ENCODE measurements at regions not wholly inside any gene's neighbourhood (a gene's known extent, or its start where the extent isn't known, plus 50 kb on each side); places are given as distances from the start of the nearest gene placed in this dataset.

GRCh38 chr12:45655186-45655585, 74.3 kb upstream of the ARID2 start:
- H4K20me1 ChIP-seq (ENCODE audit: insufficient read depth), result no peaks in the 10 kb centered on the region
- H3K27me3 ChIP-seq (ENCODE audit: insufficient read depth, low read depth), result no peaks in the 10 kb centered on the region
- no peaks in the 10 kb centered on the region for H3K36me3 ChIP-seq (ENCODE audit: insufficient read depth)
- no peak for TF ChIP-seq CTCF (conservative IDR thresholded peaks at IDR 0.05; ENCODE audit: low read depth, low read length)
- no peak overlapping the region for H3K9ac ChIP-seq
- H3K79me2 ChIP-seq (ENCODE audit: insufficient read depth, low read depth), result no peaks in the 10 kb centered on the region
- no peak overlapping the region for H2AFZ ChIP-seq (ENCODE audit: low read depth)
- no peaks in the 10 kb centered on the region for H3K4me1 ChIP-seq (ENCODE audit: low read depth, poor library complexity, severe bottlenecking)
- H3K27ac ChIP-seq, result no peak overlapping the region
- H3K4me3 ChIP-seq (IDR thresholded peaks at IDR 0.05; ENCODE audit: insufficient read depth, low read depth, low read length), result no peak overlapping the region
- no peak overlapping the region for H3K4me2 ChIP-seq

GRCh38 chr12:45655743-45656142, 73.8 kb upstream of the ARID2 start:
- no peaks in the 10 kb centered on the region for H3K79me2 ChIP-seq (ENCODE audit: insufficient read depth, low read depth)
- H3K36me3 ChIP-seq (ENCODE audit: insufficient read depth), result no peaks in the 10 kb centered on the region
- H3K4me1 ChIP-seq (ENCODE audit: low read depth, poor library complexity, severe bottlenecking), result no peaks in the 10 kb centered on the region
- no peaks in the 10 kb centered on the region for H3K27me3 ChIP-seq (ENCODE audit: insufficient read depth, low read depth)
- no peak overlapping the region for H2AFZ ChIP-seq (ENCODE audit: low read depth)
- H3K27ac ChIP-seq, result no peak overlapping the region
- no peak overlapping the region for H3K4me3 ChIP-seq (IDR thresholded peaks at IDR 0.05; ENCODE audit: insufficient read depth, low read depth, low read length)
- H3K9ac ChIP-seq, result no peak overlapping the region
- no peak for TF ChIP-seq CTCF (conservative IDR thresholded peaks at IDR 0.05; ENCODE audit: low read depth, low read length)
- H4K20me1 ChIP-seq (ENCODE audit: insufficient read depth), result no peaks in the 10 kb centered on the region
- no peak overlapping the region for H3K4me2 ChIP-seq

- no peak overlapping the region for H3K9ac ChIP-seq
- no peak for TF ChIP-seq CTCF (conservative IDR thresholded peaks at IDR 0.05; ENCODE audit: low read depth, low read length)
- H3K27me3 ChIP-seq (ENCODE audit: insufficient read depth, low read depth), result no peaks in the 10 kb centered on the region; the same call in 1 of the 2 replicates
- no peaks in the 10 kb centered on the region for H4K20me1 ChIP-seq (ENCODE audit: insufficient read depth)
- no peak overlapping the region for H3K27ac ChIP-seq
- H3K36me3 ChIP-seq (ENCODE audit: insufficient read depth), result no peaks in the 10 kb centered on the region
- no peaks in the 10 kb centered on the region for H3K79me2 ChIP-seq (ENCODE audit: insufficient read depth, low read depth)
- no peaks in the 10 kb centered on the region for H3K4me1 ChIP-seq (ENCODE audit: low read depth, poor library complexity, severe bottlenecking)
- H3K4me3 ChIP-seq (IDR thresholded peaks at IDR 0.05; ENCODE audit: insufficient read depth, low read depth, low read length), result no peak overlapping the region
- H3K4me2 ChIP-seq, result no peak overlapping the region
- no peak overlapping the region for H2AFZ ChIP-seq (ENCODE audit: low read depth)
Measured at GRCh38 chr12:45658020-45658419, 71.5 kb upstream of the ARID2 start.

GRCh38 chr12:45660330-45660729, 69.2 kb upstream of the ARID2 start:
- H3K4me1 ChIP-seq (ENCODE audit: low read depth, poor library complexity, severe bottlenecking), result no peaks in the 10 kb centered on the region
- no peak for TF ChIP-seq CTCF (conservative IDR thresholded peaks at IDR 0.05; ENCODE audit: low read depth, low read length)
- no peak overlapping the region for H3K27ac ChIP-seq
- H3K4me3 ChIP-seq (IDR thresholded peaks at IDR 0.05; ENCODE audit: insufficient read depth, low read depth, low read length), result no peak overlapping the region
- H4K20me1 ChIP-seq (ENCODE audit: insufficient read depth), result no peaks in the 10 kb centered on the region
- no peak overlapping the region for H3K4me2 ChIP-seq
- H3K36me3 ChIP-seq (ENCODE audit: insufficient read depth), result no peaks in the 10 kb centered on the region
- H2AFZ ChIP-seq (ENCODE audit: low read depth), result no peak overlapping the region
- H3K27me3 ChIP-seq (ENCODE audit: insufficient read depth, low read depth), result no peaks in the 10 kb centered on the region; the same call in 1 of the 2 replicates
- no peaks in the 10 kb centered on the region for H3K79me2 ChIP-seq (ENCODE audit: insufficient read depth, low read depth)
- no peak overlapping the region for H3K9ac ChIP-seq

Data from KMS-11 (cell line).